Stimulated activated CD4-positive, alpha-beta T cell treated with anti-CD3 and anti-CD28 coated beads, Interleukin-1b, Interleukin-23, amount 100 ng/mL, for 1 hour (primary cell): ENCODE measurements at regions not wholly inside any gene's neighbourhood (a gene's known extent, or its start where the extent isn't known, plus 50 kb on each side); places are given as distances from the start of the nearest gene placed in this dataset.

Experiments
- DNase-seq, 2 donors: peaks; one replicate each; pipeline ENCODE4 v3.0.0-alpha.2; 2020; ENCODE audit warnings: low read depth in 2 of 2

GRCh38 chr13:44022196-44022595 lies 142.5 kb downstream of the LACC1 start:
- DNase-seq, result no peak

- no peak for DNase-seq
Observed at GRCh38 chr13:44024167-44024845, 144.6 kb downstream of the LACC1 start.

GRCh38 chr13:44024846-44025195 lies 145.1 kb downstream of the LACC1 start:
- no peak for DNase-seq

- DNase-seq, result no peak
Observed at GRCh38 chr13:44026194-44026593, 146.5 kb downstream of the LACC1 start.

GRCh38 chr13:44028734-44029133 lies 149.0 kb downstream of the LACC1 start:
- no peak for DNase-seq

GRCh38 chr13:44030615-44031014 lies 150.9 kb downstream of the LACC1 start:
- no peak for DNase-seq

- DNase-seq, result no peak
Observed at GRCh38 chr13:44031555-44031954, 151.9 kb downstream of the LACC1 start.

- DNase-seq, result no peak
Observed at GRCh38 chr13:44032802-44033201, 153.1 kb downstream of the LACC1 start.

- DNase-seq, result no peak
Observed at GRCh38 chr13:44035400-44035799, 155.7 kb downstream of the LACC1 start.

- DNase-seq, result no peak
Observed at GRCh38 chr13:44040070-44040817, 160.5 kb downstream of the LACC1 start.

- DNase-seq, result no peak
Observed at GRCh38 chr13:44040818-44041100, 161.1 kb downstream of the LACC1 start.

GRCh38 chr13:44044547-44045179 lies 165.0 kb downstream of the LACC1 start:
- DNase-seq, result no peak

- DNase-seq, result no peak
Observed at GRCh38 chr13:44045180-44045562, 165.5 kb downstream of the LACC1 start.

- DNase-seq, result no peak
Observed at GRCh38 chr13:44046428-44046827, 166.7 kb downstream of the LACC1 start.

- DNase-seq, result no peak
Observed at GRCh38 chr13:44048326-44048725, 168.6 kb downstream of the LACC1 start.

GRCh38 chr13:44049081-44049945 lies 169.6 kb downstream of the LACC1 start:
- no peak for DNase-seq

GRCh38 chr13:44050450-44051063 lies 170.9 kb downstream of the LACC1 start:
- no peak for DNase-seq

GRCh38 chr13:44051405-44051804 lies 171.7 kb downstream of the LACC1 start:
- no peak for DNase-seq

- DNase-seq, result no peak
Observed at GRCh38 chr13:44051918-44052675, 172.4 kb downstream of the LACC1 start.

GRCh38 chr13:44052780-44053184 lies 173.1 kb downstream of the LACC1 start:
- no peak for DNase-seq

GRCh38 chr13:44053208-44053607 lies 173.5 kb downstream of the LACC1 start:
- no peak for DNase-seq
